ENCODE measurements at regions not wholly inside any gene's neighbourhood (a gene's known extent, or its start where the extent isn't known, plus 50 kb on each side); places are given as distances from the start of the nearest gene placed in this dataset.

- no peak for TF ChIP-seq CTCF (IDR thresholded peaks at IDR 0.05)
- no peak for TF ChIP-seq POLR2AphosphoS5 (IDR thresholded peaks at IDR 0.05; ENCODE audit: low read depth, low read length)
- TF ChIP-seq, protein P1, sequence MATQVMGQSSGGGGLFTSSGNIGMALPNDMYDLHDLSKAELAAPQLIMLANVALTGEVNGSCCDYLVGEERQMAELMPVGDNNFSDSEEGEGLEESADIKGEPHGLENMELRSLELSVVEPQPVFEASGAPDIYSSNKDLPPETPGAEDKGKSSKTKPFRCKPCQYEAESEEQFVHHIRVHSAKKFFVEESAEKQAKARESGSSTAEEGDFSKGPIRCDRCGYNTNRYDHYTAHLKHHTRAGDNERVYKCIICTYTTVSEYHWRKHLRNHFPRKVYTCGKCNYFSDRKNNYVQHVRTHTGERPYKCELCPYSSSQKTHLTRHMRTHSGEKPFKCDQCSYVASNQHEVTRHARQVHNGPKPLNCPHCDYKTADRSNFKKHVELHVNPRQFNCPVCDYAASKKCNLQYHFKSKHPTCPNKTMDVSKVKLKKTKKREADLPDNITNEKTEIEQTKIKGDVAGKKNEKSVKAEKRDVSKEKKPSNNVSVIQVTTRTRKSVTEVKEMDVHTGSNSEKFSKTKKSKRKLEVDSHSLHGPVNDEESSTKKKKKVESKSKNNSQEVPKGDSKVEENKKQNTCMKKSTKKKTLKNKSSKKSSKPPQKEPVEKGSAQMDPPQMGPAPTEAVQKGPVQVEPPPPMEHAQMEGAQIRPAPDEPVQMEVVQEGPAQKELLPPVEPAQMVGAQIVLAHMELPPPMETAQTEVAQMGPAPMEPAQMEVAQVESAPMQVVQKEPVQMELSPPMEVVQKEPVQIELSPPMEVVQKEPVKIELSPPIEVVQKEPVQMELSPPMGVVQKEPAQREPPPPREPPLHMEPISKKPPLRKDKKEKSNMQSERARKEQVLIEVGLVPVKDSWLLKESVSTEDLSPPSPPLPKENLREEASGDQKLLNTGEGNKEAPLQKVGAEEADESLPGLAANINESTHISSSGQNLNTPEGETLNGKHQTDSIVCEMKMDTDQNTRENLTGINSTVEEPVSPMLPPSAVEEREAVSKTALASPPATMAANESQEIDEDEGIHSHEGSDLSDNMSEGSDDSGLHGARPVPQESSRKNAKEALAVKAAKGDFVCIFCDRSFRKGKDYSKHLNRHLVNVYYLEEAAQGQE (IDR thresholded peaks at IDR 0.05; ENCODE audit: insufficient read depth in 1 of 2, low read depth in 2 of 2, low read length in 1 of 2), result no peak
Measured at GRCh38 chr20:11128721-11129120, 454.9 kb upstream of the JAG1 start.

Measured in Panc1 (cell line).